ENCODE measurements at regions not wholly inside any gene's neighbourhood (a gene's known extent, or its start where the extent isn't known, plus 50 kb on each side); places are given as distances from the start of the nearest gene placed in this dataset.

GRCh38 chr7:5132539-5132938 is 57.5 kb upstream of the WIPI2 start:
- TF ChIP-seq BACH1 (tag; IDR thresholded peaks at IDR 0.05), result no peak
- no peak for TF ChIP-seq CTCF (IDR thresholded peaks at IDR 0.05 in 2 of 3, conservative IDR thresholded peaks at IDR 0.05 in 1 of 3; ENCODE audit: insufficient read depth in 2 of 3, low read depth in 1 of 3, low read length in 3 of 3)
- no peak for TF ChIP-seq PHF21A (IDR thresholded peaks at IDR 0.05; ENCODE audit: borderline replicate concordance, low read depth)
- TF ChIP-seq ARNT (IDR thresholded peaks at IDR 0.05), result no peak
- TF ChIP-seq DMBX1 (CRISPR knock-in tag; IDR thresholded peaks at IDR 0.05; ENCODE audit: borderline replicate concordance), result no peak
- no peak for TF ChIP-seq ZBTB11 (CRISPR knock-in tag; IDR thresholded peaks at IDR 0.05)
- no peak for TF ChIP-seq ZNF263 (CRISPR knock-in tag; IDR thresholded peaks at IDR 0.05; ENCODE audit: borderline replicate concordance)
- TF ChIP-seq POLR3A (IDR thresholded peaks at IDR 0.05; ENCODE audit: borderline replicate concordance, extremely low read depth, insufficient read depth, insufficient read length), result no peak
- TF ChIP-seq KDM4B (IDR thresholded peaks at IDR 0.05; ENCODE audit: borderline replicate concordance in 2 of 2, low read depth in 1 of 2), result no peak
- no peak for TF ChIP-seq ARID2 (IDR thresholded peaks at IDR 0.05)
- TF ChIP-seq MAX (CRISPR knock-in tag; IDR thresholded peaks at IDR 0.05), result no peak
- no peak for TF ChIP-seq L3MBTL2 (IDR thresholded peaks at IDR 0.05)

All from K562 (cell line).